Suppressor macrophage (primary cell): ENCODE measurements at regions not wholly inside any gene's neighbourhood (a gene's known extent, or its start where the extent isn't known, plus 50 kb on each side); places are given as distances from the start of the nearest gene placed in this dataset.
"Not testable (repeated sequence)": the region's sequence is repeated elsewhere in the genome, so short reads cannot be mapped to it uniquely, and the experiment has no call there.

ENCODE experiments used
- DNase-seq, 4 experiments: peaks; one replicate each; pipeline ENCODE4 v3.0.0-alpha.2; 2020 to 2022

DNA sequence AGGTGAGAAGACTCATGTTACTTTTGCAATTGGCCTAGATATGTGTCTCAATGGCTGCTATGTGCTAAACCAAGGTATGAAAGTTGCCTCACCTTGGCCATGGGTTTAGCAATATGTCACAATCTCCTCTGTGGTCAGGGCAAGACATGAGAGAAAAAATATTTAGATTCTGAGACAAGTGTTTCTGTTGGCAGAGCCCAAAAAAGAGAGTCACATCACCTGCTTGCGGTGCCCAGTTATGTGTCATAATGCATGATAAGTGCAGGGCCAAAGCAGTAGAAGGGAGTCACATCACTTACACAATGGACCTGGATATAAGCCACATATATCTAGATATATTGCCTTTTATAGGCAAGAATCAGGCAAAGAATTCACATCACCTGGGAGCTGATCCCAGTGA lies 894.1 kb upstream of the AMELY start:
- no peak for DNase-seq

DNA sequence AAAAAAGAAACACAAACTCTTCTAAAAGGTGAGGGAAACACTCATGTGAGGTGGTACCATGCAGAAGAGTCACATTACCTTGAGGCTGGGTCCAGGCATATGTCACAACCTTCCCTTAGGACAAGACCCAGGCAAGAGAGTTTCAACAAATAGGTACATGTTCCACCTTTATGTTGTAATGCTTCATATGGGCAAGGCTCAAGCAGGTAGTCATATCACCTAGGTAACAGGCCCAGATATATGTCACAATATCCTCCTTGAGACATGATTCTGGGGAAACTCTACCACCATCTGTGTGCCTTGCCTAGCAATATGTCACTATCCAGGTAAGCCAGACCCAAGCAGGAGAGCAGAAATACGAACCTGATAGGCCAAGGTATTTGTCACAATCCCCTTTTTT lies 892.2 kb upstream of the AMELY start:
- no peak for DNase-seq

DNA sequence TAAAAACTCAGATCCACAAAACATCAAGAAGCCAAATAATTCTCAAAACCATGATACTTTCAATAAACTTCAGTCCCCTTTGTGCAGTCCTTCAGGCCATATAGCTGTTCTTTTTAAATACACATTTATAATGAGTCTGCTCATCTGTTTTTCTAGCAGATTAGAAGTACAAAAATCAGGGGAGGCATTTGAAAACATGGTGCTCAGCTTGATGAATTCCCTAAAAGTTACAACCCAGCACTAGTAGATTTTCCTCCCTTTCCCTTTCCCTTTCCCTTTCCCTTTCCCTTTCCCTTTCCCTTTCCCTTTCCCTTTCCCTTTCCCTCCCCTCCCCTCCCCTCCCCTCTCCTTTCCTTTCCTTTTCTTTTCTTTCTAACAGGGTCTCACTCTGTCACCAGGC lies 884.6 kb upstream of the AMELY start:
- no peak for DNase-seq

DNA sequence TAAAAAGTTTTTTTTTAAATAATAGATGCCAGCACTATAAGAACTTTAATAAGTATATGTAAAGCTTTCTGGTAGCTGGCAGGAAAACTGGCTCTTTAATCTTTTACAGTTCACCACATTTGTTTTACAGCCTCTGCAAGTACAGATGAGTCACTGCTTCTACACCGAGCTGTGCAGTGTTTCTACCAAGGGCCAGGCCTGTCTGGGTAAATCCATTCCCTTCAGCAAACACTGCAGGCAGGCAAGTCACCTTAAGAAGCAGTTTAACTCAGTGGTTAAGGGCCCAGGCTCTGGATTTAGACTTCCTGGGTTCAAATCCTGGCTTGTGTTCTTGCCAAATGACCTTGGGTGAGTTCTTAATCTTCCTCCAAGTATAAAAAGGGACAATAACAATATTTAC lies 882.9 kb upstream of the AMELY start:
- DNase-seq = no peak

DNA sequence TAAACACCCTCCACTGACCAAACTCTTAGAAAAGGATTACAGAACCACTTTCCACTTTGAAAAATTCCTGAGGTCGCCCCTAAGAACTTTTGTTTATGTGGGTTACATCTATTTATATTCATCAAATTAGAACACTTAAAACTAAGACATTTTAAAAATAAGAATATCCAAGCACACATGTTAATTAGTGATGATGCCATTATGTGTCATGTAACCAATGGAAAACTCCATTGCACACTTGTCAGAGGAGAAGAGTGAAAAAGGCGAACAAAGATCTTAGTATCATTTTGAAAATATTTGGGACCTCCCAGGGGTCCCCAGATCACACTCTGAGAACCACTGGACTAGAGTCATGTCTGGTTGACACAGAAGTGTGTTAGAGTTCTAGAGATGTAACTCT lies 882.4 kb upstream of the AMELY start:
- DNase-seq = no peak

DNA sequence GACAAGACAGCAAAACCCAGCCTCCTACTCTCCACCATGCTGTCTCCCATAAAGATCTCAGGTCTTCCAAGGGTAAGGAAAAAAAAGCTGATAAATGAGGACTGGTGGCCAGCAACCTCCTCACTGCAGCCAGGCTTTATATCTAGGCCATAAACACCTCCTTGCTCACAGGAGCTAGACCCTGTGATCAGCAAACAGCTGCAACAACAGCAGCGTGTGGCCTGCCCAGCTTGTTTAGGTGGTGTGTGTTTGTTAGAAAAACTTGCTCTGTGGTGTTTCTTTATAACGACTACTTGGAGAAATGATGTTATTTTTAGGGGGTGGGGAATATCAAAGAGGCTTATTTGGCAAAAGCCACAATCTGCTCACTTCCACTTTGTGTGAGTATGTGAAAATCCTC lies 880.9 kb upstream of the AMELY start:
- DNase-seq = peak in 1 of 4 experiments; percentile 24

DNA sequence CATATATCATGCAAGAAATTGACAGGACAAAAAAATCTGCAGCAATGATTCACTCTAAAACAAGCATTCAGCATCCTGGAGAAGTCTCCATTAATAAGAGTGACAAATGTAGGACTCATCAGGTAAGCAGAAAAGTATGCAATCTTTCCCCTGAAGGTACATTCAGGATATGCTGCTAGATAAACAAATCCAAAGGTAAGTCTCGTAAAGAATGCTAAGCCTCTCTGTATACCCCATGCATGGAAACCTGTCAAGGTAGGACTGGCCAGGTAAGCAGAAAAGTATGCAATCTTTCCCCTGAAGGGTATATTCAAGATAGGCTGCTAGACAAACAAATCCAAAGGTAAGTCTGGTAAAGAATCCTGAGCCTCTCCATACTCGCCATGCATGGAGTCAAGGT lies 869.9 kb upstream of the AMELY start:
- DNase-seq = no peak

DNA sequence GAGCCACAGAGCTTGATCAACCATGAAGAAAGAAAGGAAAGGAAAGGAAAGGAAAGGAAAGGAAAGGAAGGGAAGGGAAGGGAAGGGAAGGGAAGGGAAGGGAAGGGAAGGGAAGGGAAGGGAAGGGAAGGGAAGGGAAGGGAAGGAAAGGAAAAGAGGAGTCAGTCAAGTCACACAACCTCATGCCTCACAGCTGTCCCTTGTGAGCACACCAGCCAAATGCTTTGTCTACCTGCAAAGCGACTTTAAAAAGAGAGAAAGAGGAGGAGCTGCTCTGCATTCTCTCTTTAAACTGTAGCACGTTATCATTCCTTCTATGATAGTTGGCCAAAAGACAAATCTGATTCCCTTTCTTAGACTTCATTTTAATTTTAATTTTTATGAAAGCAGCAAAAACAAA lies 863.9 kb upstream of the AMELY start:
- not testable (repeated sequence) for DNase-seq

DNA sequence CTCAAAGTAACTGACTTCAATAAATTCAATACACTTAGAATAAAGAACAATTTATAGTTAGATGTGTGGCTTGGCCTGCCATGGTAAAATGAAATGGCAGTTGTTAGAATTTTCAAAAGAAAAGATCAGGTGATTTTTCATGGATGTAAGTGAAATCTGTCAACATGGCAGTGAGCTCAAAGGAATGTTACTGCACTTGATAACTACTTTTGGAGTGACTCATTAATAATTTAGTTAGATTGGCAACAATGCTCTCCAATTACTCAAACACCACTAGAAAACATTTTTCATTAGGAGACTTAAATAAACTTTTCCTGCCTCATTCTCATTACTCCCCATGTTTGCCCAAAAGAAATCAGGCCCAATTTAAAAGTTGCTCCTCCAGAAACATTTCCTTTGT lies 860.2 kb upstream of the AMELY start:
- DNase-seq = no peak

DNA sequence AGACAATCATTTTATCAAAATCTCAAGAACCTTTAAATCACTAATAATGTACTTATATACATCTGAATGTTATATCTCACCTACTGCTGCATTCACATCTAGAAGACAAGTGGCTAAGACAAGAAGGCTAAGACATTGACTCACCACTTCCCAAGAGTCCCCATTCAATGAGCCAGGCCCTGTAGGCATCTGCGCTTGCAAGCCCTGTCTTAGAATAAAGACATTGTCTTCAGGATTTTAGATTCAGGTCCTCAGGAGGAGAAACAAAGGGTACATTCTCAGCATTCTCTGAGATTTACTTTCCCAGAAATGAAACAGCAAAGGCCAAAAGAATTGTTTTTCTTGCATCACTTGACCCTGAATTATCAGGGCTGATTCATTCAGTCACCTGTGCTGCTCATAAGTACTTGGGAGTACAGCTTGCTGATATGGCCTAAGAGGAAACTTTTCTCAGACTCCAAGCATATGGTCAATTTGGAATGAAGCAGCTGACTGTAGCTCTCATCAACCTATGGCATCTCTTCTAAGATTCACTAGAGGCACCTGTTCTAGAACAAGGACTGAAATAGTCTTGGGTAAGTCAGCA lies 858.3 kb upstream of the AMELY start:
- no peak for DNase-seq

DNA sequence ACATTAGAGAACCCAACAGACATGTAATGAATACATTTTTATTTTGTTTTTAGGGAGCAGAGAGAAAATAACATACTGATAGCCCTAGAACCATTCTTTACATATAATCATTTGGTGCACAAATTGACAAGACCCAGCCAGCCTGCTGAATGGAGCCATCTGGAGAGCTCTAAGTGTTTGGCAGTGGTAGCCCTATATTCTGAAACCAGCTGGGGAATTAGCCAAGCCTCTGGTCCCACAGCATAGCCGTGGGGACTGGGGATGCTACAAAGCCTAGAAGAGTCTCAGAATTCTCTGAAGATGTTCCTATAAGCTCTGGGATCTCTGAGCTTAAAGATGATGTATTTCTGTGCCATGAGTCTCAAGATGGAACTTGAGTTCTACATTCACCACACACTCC lies 857.3 kb upstream of the AMELY start:
- no peak for DNase-seq

DNA sequence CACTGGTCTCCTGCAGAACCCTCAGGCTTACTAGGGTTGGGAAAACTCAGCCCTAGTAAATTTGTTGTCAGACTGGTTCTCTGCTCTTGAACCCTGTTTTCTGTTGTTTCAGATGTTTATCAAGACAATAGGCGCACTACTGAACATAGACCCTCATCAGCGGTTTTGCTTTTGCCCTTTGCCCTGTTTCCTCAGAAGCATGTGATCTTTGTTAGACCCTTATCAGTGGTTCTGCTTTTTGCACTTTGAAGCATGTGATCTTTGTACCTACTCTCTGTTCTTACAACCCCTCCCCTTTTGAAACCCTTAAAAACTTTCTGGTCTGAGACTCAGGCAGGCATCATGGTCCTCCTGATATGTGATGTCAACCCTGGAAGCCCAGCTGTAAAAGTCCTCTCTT lies 842.2 kb upstream of the AMELY start:
- DNase-seq = no peak

DNA sequence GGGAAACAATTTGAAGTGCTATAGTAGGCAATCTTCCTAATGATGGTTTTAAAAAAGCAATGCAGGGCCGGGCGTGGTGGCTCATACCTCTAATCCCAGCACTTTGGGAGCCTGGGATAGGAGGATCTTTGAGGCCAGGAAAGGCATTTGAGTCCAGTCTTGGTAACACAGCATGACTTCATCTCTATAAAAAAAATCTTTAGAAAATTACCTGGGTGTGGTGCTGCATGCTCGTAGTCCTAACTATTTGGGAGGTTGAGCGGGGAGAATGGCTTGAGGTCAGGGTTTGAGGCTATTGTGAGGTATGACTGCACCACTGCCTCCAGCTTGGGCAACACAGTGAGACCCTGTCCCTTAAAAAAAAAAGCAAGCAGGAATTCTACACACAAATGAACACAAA lies 835.2 kb upstream of the AMELY start:
- DNase-seq = no peak

DNA sequence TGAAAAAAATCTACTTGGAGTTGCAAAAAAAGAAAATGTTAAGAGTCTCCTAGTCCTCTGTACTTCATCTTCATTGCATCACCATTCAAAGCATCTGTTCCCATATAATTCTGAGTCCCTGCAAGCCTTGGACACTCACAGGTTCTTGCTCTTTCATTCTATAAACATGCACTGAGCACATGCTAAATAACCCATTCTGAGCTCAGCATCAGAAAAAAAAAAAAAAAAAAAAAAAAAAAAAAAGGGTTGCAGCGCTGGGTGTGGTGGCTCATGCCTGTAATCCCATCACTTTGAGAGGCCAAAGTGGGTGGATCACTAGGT lies 834.0 kb upstream of the AMELY start:
- no peak for DNase-seq

DNA sequence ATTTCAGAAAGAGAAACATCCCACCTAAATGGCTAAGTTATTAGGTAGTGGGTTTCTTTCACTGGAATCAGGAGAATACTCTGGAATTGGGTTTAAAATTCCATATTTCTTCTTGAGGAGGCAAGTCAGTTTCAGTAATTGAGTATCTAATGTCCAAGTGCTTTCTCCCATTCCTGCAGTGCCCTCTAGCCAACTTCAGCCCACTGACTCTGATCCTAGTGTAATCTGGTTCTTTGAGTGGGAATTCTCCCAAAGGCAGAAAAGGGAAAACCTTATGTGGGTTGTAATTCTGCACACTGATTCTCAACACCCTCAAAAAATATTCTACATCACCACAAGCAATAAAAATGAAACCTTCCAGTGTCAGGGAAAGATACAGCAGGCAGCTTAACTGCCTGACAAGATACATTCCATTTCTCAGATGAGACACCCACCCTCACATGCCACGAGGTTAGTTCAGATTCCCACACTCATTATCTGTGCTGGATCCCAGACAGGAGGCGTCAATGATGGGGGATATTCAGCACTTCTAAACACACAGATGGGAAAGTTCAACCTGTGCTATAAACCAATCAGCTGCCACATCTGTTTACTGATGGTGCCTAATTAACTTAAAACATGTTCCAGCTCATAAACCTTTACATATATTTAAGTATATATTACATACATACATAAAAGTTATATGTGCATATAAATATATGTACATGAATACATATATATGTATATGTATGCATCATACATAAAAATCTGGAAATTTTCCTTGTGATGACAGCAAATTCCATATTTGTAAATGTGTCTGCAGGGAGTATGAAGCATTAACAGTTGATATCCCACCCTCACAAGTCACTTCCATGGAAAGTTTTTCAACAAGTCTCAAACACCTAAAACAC lies 833.4 kb upstream of the AMELY start:
- DNase-seq = no peak

DNA sequence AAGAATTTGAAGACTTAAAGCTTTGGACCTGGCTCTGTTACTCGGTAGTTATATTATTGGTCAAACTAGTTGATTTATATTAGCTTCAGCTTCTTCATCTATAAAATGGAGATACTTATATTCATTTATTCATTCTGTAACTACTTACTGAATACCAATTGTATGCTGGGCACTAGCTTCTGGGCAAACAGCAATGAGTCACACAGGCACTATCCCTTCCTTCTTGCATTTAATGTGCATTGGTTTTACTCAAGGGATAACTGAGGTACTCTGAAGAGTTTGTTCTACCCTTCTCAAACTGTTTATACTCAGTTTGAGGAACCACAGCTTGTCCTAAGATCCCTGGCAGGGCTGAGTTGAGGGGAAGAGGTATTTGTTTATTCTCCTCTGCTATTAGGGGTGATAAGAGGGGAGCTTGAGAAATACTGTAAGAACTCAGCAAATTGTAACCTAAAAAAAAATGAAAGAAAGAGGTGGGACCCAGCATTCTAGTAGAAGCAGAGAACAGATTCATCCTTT lies 825.4 kb upstream of the AMELY start:
- DNase-seq = no peak

DNA sequence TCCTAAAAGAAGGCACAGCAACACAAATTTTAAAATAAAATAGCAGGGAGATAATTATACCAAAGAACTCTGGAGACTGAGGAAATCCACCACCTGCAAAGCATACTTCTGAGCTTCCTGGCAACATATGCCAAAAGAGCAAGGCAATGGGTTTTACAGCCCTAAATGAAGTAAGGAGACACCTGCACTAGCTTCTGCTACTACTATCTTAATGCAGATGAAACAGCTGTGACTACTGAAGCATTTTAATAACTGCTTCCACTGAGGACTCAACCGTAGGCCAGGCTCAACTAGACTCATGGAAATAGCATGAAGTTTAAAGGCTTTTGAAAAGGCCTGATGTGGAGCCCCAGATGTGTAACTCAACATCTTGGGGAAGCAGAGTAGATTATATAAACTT lies 820.1 kb upstream of the AMELY start:
- no peak for DNase-seq

DNA sequence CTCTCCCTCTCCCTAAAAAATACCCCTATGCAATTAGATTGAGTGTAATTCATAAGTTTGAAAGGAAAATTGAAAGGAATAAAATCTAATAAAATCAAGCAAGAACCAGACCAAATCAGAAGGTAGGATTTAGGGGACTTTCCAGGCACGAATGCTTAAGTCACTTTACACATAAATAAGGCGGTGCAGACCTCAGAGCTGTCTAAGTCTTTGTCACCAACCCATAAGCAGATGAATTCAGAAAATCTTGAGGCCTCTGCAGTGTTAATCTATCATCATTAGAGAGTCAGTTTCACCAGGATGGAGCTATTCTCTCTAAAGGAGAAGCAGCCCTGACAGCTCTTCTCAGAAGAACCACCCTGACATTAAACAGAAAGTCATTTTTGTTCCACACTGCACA lies 819.1 kb upstream of the AMELY start:
- DNase-seq = no peak

DNA sequence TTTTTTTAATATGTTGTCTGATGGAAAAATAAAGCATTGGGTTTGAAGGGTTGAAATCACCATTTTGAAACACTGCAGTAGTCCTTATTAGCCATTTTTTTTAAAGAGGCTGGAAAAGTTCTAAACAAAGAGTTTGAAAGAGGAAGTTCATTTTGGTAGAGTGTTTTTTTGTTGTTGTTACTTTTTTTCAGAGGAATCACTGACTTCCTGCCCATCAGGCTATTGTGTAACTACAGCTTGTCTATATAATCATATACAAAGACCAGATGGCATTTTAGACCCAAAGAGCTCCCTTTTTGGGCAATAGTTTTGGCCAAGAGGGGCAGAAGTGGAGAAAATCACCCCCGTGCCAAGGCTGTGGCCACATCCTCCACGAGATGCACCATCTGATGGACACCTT lies 818.5 kb upstream of the AMELY start:
- peak in 3 of 4 experiments; percentile 45 to 72 (median 71) for DNase-seq

DNA sequence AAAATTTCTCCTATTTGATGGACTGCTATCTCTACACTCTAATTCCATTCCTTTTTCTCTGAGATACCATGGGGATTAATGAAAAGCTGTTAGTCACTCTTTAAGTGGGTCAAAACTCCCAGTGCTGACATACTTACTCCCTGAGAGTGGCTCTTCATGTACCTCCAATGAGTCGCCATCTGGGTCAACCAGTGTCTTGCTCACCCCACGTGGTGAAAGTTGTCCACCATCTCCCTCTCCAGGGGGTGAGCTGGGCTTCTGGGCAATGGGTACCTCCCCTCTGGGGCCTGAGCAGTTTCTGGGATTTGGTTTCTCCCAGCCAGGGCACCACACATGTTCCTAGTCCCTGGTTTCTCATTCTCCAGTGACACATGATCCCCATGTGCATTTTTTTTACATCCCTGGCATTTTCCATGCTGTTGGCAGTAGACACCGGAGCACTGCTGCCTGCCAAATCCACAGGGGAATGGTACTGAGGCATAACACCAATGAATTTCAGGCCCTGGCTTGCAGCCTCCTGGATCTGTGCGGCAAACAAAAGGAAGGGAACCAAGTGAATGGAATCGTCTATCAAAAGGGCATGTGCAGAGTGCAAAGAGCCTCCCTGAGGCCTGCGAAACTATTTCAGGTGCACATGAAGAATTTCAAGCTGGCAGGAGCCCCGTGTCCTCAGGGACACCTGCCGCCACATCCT lies 817.9 kb upstream of the AMELY start:
- DNase-seq = peak in 1 of 4 experiments; percentile 23

DNA sequence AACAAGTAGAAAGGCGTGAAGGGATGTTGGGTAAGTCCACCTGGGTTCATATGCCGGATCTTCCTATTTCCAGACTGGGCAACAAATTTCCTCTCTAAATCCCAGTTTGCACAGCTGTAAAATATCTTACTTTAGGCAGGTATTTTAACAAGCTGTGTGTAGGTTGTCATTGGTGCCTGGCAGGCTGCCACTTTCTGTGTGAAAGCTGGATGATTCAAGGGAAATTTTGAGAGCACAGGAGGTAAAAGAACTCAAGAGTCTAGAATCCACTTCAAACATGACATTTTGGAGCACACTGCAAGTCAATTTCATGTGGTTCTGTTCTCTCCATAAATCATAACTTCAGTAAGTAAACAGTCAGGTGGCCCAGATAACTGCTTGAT lies 817.4 kb upstream of the AMELY start:
- no peak for DNase-seq

DNA sequence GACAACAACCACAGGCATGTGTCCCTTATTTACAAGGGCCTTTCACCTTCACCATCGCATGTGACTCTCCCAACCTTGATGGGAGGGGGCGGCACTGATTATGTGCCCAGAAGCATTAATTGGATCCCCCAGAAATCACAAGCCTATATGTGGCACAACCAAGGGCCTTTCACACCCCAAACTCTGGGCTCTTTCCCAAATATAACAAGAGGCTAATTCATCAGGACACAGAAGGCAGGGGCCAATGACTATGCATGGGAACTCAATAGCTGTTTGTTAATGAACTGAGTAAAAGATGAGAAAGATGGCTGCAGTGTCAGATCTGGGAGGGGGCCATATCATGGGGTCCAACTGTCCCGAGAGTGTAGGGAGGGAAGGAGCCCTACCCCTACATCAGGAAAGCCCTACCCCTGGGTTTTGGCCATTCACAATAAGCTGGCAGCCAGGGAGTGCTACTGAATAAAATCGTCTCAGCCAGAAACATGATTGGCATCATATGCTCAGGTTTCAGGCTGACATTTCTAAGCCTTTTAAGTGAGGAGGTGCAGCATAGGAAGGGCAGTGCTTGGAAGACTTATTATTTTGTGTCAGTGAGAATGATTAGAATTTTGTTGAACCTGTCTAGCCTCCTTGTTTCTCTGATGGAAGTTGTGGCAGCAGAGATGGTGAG lies 814.4 kb upstream of the AMELY start:
- DNase-seq = no peak

DNA sequence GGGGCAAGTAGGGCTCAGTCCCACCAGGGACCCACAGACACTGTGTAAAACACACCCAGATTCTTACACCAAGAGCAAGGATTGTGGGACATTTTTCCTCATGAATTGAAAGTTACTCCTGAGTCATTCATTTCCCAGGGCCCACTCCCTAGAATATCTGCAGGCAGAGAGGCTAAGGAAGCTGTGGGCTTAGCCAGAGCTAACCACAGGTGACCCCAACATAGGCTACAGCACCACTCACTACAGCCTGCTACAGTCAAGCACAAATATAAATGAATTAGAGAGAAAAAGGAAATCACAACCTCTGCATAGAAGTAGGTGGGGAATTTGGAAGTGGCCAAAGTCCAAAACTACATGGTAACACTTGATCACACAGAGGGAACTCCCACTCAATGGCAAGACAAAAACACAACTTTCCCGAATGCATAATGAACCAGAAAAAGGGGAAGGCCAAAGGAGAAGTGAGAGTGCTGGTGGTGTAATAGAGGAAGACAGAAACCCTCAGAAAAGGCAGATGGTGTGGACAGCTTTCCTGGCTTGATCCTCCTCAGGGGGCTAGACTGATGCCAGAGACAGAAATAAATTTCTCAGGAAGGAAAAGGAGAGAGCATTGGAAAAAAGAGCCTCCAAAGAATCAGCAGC lies 812.6 kb upstream of the AMELY start:
- peak; percentile 66 to 87 (median 78) for DNase-seq
